ENCODE measurements at regions not wholly inside any gene's neighbourhood (a gene's known extent, or its start where the extent isn't known, plus 50 kb on each side); places are given as distances from the start of the nearest gene placed in this dataset.

- intact Hi-C loops (cut with micrococcal nuclease) (loop anchor here (5.0 kb wide), 1 partner anchor 388 kb away; the partner anchor contains the start of gene UBE2D3), in situ Hi-C loops (cut with MboI; ENCODE audit: low sequenced_read_pairs) (no loop called here), dilution Hi-C loops (cut with HindIII; ENCODE audit: low sequenced_read_pairs, unreplicated experiment) (no loop called here)
- H3K9me1 ChIP-seq (ENCODE audit: insufficient read depth, low read length): no peaks in the 10 kb centered on the region
- H2BK5ac ChIP-seq (ENCODE audit: low read depth, low read length, poor library complexity, severe bottlenecking): peak overlapping the region; percentile 75
- no peak overlapping the region; the same call in 1 of the 2 replicates for H2BK20ac ChIP-seq (ENCODE audit: low read depth, low read length)
- H2BK120ac ChIP-seq (ENCODE audit: low read depth, low read length): peak overlapping the region; percentile 80
- no peak overlapping the region for H2AK5ac ChIP-seq (ENCODE audit: low read depth, low read length)
- H2AFZ ChIP-seq (replicated peaks; ENCODE audit: low read length, poor library complexity): no peak overlapping the region
- peak overlapping the region; percentile 35 for H4K91ac ChIP-seq (ENCODE audit: insufficient read depth, low read depth, low read length)
- H3K79me1 ChIP-seq (ENCODE audit: low read depth in 1 of 2, low read length in 2 of 2): no peaks in the 10 kb centered on the region
- H3K27me3 ChIP-seq (ENCODE audit: control insufficient read depth, insufficient read depth, low read length): no peaks in the 10 kb centered on the region
- no TSS peak for BruUV-seq (replicated peaks)
- no peak overlapping the region for H3K56ac ChIP-seq (ENCODE audit: extremely low read depth, insufficient read depth, low read length)
- peak overlapping the region; percentile 22; the same call in 1 of the 2 replicates for H3K9ac ChIP-seq (ENCODE audit: low read depth, low read length)
- no peak overlapping the region for H2BK15ac ChIP-seq (ENCODE audit: low read depth, low read length)
- no peaks in the 10 kb centered on the region for H4K20me1 ChIP-seq (ENCODE audit: insufficient read depth, low read length)
- H4K5ac ChIP-seq (ENCODE audit: low read depth, low read length): no peak overlapping the region
- peak overlapping the region; percentile 62; the same call in 1 of the 2 replicates for H3K4ac ChIP-seq (ENCODE audit: low read depth, low read length)
- H3K9me3 ChIP-seq (ENCODE audit: control insufficient read depth, insufficient read depth, low read length): no peaks in the 10 kb centered on the region
- H3K4me2 ChIP-seq (ENCODE audit: low read depth, low read length): peak overlapping the region; percentile 56; the same call in 1 of the 2 replicates
- DNase-seq (peak; percentile 93), ATAC-seq (ENCODE audit: low read depth) (peak; percentile 78)
- ChIA-PET CTCF (no interaction called here), POLR2A (ENCODE audit: unreplicated experiment) (no interaction called here)
- no peak overlapping the region for H3K23ac ChIP-seq (ENCODE audit: low read depth, low read length)
- peak overlapping the region; percentile 70; the same call in 1 of the 2 replicates for H3K27ac ChIP-seq (ENCODE audit: insufficient read depth, low read length)
- H2AK9ac ChIP-seq (replicated peaks; ENCODE audit: low read depth, low read length, poor library complexity): no peak overlapping the region
- no peak overlapping the region for H3K14ac ChIP-seq (replicated peaks; ENCODE audit: low read depth, low read length)
- TF ChIP-seq, protein P1, sequence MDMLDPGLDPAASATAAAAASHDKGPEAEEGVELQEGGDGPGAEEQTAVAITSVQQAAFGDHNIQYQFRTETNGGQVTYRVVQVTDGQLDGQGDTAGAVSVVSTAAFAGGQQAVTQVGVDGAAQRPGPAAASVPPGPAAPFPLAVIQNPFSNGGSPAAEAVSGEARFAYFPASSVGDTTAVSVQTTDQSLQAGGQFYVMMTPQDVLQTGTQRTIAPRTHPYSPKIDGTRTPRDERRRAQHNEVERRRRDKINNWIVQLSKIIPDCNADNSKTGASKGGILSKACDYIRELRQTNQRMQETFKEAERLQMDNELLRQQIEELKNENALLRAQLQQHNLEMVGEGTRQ (IDR thresholded peaks at IDR 0.05; ENCODE audit: low read depth, low read length): peak; percentile 91
- TF ChIP-seq CEBPB (IDR thresholded peaks at IDR 0.05; ENCODE audit: low read depth, low read length) (peak; percentile 99), POLR2A (IDR thresholded peaks at IDR 0.05; ENCODE audit: low read depth, low read length) (no peak), MAFK (IDR thresholded peaks at IDR 0.05; ENCODE audit: low read depth, low read length) (peak; percentile 94)
- H3K18ac ChIP-seq (ENCODE audit: low read depth, low read length): no peak overlapping the region; the same call in 1 of the 2 replicates
- H3K4me3 ChIP-seq (ENCODE audit: insufficient read depth, low read depth, low read length): no peak overlapping the region
- peaks cover 4% of the 10 kb centered on the region for H3K4me1 ChIP-seq (ENCODE audit: control insufficient read depth, insufficient read depth, low read length)
- no CpG with 5 or more reads among the region's 3 CpGs for WGBS, 2 experiments (ENCODE audit: extremely low coverage in 2 of 2, insufficient read length in 1 of 2)
- no peaks in the 10 kb centered on the region for H3K36me3 ChIP-seq (ENCODE audit: control insufficient read depth, insufficient read depth, low read length)
- H4K8ac ChIP-seq (ENCODE audit: low read depth in 2 of 2, low read length in 2 of 2): peak overlapping the region in 1 of 2 experiments; percentile 69; a peak in 1 of 4 replicates
Measured at GRCh38 chr4:102439236-102439614, 61.9 kb upstream of the NFKB1 start.

All from IMR-90 (cell line).